SKM-1 treated with dmso at 0.1 percent for 144 hours (cell line): ENCODE measurements at regions not wholly inside any gene's neighbourhood (a gene's known extent, or its start where the extent isn't known, plus 50 kb on each side); places are given as distances from the start of the nearest gene placed in this dataset.
"Not testable (repeated sequence)": the region's sequence is repeated elsewhere in the genome, so short reads cannot be mapped to it uniquely, and the experiment has no call there.

Source experiments
- DNase-seq: peaks from one replicate; lab custom pipeline; 2025; ENCODE audit not compliant: unreplicated experiment; lab: John Stamatoyannopoulos, UW

GRCh38 chr11:29629286-29629685 lies 387.5 kb downstream of the KCNA4 start:
- no peak for DNase-seq

DNA sequence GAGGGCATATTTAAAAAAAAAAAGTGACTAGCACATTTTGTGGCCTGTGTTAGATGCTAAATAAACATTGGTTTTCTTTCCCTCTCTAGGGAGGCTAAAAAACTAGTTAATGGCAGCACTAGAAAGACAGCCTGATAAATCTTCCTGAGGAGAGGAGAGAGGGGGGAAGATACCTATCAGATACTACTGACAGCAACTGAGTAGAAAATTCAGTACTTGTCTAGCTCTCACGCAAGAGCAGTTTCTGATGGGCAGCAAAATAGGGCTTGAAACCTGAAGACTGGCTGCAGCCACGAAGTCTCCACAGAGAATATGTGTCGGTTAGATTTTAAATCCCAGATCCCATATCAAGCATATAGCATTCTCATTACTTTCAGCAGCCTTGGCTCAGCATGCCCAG lies 388.2 kb downstream of the KCNA4 start:
- DNase-seq, result no peak

GRCh38 chr11:29627541-29627940 lies 389.3 kb downstream of the KCNA4 start:
- no peak for DNase-seq

- no peak for DNase-seq
These were observed 393.6 kb downstream of the KCNA4 start for GRCh38 chr11:29623144-29623722.

DNA sequence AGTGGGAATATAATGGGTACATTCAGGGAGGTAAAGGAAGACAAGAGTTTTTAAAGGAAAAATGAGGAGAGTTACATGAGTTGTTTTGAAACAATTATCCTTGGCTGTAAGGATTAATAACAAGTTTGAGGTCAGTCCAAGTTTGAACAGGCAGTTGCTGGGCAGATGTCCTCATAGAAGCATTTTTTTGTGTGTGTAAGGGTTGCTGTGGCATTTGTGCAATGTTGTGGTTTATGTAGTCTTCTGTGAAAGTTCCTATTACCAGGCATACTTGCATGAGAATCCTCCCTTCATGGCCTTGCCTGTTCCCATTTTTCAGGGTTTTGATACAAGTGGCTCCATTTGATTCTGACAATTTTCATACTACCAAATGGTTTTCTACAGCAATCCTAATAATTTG lies 400.2 kb downstream of the KCNA4 start:
- DNase-seq, result peak; percentile 81

DNA sequence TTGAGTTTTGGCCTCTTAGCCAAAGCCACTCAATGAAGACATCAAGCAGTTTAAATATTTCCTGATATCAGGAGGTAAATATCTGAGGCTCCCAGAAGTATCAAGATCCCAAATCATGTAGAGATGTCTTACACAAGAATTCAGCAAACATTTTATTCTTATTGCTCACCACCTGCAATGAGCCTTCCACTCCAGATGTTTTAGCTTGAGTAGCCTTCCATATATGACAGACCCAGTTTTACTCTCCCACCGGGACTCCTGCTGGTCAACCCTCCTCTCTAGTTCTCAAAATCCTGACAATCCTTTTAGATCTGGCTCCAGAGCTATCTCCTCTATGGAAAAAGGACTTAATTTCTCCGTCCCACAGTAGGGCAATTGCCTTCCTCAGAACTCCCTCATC lies 404.4 kb downstream of the KCNA4 start:
- DNase-seq, result no peak

GRCh38 chr11:29606330-29607031 lies 410.3 kb downstream of the KCNA4 start:
- DNase-seq, result no peak

- DNase-seq, result not testable (repeated sequence)
These were observed 416.7 kb downstream of the KCNA4 start for GRCh38 chr11:29600151-29600575.

GRCh38 chr11:29584342-29584741 lies 432.5 kb downstream of the KCNA4 start:
- no peak for DNase-seq

DNA sequence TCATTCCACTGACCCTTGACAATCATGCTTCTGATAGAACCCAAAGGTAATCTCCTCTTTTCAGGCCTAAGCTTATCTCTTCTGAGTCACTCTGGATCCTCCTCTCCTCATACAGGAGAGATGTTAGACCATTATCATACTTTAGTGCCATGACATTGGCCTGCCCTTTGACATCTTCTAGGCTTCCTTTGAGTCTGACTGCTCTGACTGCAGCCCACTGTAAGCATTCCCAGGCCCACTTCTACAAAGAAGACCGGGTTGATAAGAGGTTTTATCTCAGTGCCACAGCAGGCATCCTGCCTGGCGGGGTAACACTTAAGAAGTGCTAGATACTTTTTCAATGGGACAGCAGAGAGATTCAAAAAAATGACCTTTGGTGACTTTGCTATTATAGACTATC lies 438.0 kb downstream of the KCNA4 start:
- DNase-seq, result no peak

- no peak for DNase-seq
These were observed 452.3 kb downstream of the KCNA4 start for GRCh38 chr11:29564486-29564885.

GRCh38 chr11:29562183-29562582 lies 454.6 kb downstream of the KCNA4 start:
- no peak for DNase-seq

- no peak for DNase-seq
These were observed 462.8 kb downstream of the KCNA4 start for GRCh38 chr11:29553990-29554389.

GRCh38 chr11:29538339-29539036 lies 478.3 kb downstream of the KCNA4 start:
- DNase-seq, result no peak

DNA sequence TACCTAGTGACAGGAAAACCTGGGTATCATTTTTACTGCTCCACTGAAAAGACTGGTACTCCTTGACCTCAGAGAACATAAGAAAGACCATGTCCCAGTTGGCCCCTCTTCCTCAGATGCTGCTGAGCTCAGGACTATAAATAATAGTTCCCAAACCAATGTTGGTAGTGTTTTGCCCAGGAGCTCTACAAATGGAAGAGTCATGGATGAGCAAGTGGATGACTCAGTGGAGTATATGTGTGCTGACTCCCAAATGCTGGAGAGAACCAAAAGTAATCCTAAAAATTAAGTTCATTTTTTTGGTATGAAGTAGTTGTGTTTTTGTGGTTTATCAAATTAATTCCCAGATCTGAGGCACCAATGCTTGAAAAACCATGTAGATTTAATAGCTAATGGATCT lies 482.0 kb downstream of the KCNA4 start:
- no peak for DNase-seq

- no peak for DNase-seq
These were observed 485.9 kb downstream of the KCNA4 start for GRCh38 chr11:29530961-29531360.

DNA sequence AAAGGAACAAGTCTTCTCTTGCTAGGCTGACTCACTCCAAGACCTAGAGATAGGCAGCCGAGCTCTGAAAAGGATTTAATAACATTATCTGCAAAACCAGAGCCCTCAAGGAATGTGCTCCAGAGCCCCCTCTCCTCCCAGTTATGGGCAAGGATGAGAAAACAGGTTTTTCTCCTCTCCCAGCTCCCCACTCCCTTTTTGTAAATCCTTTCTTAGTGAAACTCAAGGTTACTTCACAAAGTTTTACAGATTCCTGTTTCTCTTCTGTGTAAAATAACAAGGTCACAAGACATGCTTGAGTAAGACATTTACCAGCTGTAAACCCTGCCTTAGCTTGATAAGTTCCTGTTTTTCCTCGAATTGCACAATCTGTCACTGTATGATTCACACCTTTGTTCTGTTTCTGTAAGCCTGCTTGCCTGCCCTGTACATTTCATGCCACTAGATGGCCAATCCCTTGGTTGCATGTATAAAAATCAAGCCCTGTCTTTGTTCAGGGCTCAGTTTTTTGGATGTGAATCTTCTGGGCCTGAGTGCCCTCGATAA lies 489.4 kb downstream of the KCNA4 start:
- DNase-seq, result peak; percentile 96

- peak; percentile 95 for DNase-seq
These were observed 498.2 kb downstream of the KCNA4 start for GRCh38 chr11:29518389-29519174.

GRCh38 chr11:29511394-29511793 lies 505.4 kb downstream of the KCNA4 start:
- no peak for DNase-seq

DNA sequence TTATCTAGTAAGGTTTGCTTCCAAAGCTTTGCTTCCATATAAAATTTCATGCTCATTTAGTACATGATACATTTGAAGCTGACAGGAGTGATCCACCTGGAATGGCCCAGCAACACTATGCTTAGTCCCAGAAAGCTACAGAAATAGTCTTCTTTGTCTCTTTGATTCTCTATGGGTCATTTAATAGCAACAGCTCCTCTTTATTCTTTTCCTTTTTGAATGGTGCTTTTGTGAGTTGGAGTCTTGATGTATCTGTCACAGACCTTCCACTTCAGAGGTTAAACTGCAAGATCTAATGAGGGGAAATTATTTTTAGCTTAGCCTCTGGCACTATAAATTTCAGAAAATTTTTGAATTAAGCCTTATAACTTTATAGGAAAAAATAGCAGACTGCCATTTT lies 509.5 kb downstream of the KCNA4 start:
- DNase-seq, result no peak

DNA sequence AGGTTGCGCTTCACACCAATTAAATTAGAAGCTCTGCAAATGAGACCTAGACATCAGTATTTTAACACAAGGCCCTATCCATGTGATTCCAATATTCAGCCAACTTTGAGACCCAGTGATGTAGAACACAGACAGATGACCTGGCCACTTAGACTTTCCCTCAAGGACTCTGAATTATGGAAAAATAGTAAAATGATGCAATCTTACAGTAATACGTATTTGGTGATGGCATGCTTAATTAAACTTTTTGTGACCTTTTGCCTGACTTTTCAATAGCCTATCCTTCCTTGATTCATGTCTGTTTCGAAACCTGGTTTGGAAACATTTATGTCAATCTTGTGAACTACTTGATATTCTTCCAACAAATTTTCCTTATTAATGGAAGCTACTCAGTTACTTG lies 521.2 kb downstream of the KCNA4 start:
- DNase-seq, result no peak
